ENCODE measurements at regions not wholly inside any gene's neighbourhood (a gene's known extent, or its start where the extent isn't known, plus 50 kb on each side); places are given as distances from the start of the nearest gene placed in this dataset.

DNA sequence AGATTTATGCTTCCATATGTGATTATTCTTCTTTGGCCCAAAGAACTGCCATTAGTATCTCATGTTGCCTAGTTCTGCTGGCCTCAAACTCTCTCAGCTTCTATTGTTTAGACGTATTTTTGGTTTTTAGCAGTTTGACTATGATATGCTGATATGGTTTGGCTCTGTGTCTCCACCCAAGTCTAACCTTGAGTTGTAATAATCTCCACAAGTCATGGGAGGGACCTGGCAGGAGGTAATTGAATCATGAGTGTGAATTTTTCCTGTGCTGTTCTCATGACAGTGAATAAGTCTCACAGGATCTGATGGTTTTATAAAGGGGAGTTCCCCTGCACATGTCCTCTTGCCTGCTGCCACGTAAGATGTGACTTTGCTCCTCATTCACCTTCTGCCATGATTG lies 96.7 kb upstream of the ARG1 start:
- TF ChIP-seq, protein P1, sequence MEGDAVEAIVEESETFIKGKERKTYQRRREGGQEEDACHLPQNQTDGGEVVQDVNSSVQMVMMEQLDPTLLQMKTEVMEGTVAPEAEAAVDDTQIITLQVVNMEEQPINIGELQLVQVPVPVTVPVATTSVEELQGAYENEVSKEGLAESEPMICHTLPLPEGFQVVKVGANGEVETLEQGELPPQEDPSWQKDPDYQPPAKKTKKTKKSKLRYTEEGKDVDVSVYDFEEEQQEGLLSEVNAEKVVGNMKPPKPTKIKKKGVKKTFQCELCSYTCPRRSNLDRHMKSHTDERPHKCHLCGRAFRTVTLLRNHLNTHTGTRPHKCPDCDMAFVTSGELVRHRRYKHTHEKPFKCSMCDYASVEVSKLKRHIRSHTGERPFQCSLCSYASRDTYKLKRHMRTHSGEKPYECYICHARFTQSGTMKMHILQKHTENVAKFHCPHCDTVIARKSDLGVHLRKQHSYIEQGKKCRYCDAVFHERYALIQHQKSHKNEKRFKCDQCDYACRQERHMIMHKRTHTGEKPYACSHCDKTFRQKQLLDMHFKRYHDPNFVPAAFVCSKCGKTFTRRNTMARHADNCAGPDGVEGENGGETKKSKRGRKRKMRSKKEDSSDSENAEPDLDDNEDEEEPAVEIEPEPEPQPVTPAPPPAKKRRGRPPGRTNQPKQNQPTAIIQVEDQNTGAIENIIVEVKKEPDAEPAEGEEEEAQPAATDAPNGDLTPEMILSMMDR (IDR thresholded peaks at IDR 0.05; ENCODE audit: control extremely low read depth in 1 of 3, insufficient read depth in 1 of 3, low read depth in 1 of 3, low read length in 3 of 3), result no peak
- no peak for TF ChIP-seq CEBPB (IDR thresholded peaks at IDR 0.05; ENCODE audit: low read depth, low read length)
